ENCODE measurements at regions not wholly inside any gene's neighbourhood (a gene's known extent, or its start where the extent isn't known, plus 50 kb on each side); places are given as distances from the start of the nearest gene placed in this dataset.

DNA sequence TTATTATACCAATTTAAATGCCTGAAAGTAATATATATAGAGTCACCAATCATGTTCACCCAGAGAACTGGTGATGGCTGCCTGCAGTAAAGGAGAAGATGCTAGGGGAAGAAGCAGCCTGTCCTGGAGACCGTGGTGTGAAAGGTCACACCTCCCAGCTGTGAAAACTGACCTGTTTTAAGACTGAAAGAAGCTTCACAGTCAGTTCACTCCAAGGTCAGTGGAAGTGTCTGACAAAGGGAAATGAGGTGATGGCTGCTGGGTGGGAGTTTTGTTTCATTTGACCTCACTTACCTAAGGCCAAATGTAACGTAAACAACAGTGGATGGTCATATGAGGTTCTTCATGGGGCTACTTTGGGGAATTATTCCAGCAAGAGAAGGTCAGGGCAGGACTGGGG lies 352.1 kb upstream of the GATB start:
- DNase-seq (no peak), ATAC-seq (ENCODE audit: low FRiP score in 2 of 2) (no peak)
- no peaks in the 10 kb centered on the region for H3K9me3 ChIP-seq
- no peaks in the 10 kb centered on the region for H3K36me3 ChIP-seq
- TF ChIP-seq POLR2A (IDR thresholded peaks at IDR 0.05) (no peak), POLR2AphosphoS5 (IDR thresholded peaks at IDR 0.05) (no peak), EP300 (IDR thresholded peaks at IDR 0.05) (no peak)
- TF ChIP-seq, protein P1, sequence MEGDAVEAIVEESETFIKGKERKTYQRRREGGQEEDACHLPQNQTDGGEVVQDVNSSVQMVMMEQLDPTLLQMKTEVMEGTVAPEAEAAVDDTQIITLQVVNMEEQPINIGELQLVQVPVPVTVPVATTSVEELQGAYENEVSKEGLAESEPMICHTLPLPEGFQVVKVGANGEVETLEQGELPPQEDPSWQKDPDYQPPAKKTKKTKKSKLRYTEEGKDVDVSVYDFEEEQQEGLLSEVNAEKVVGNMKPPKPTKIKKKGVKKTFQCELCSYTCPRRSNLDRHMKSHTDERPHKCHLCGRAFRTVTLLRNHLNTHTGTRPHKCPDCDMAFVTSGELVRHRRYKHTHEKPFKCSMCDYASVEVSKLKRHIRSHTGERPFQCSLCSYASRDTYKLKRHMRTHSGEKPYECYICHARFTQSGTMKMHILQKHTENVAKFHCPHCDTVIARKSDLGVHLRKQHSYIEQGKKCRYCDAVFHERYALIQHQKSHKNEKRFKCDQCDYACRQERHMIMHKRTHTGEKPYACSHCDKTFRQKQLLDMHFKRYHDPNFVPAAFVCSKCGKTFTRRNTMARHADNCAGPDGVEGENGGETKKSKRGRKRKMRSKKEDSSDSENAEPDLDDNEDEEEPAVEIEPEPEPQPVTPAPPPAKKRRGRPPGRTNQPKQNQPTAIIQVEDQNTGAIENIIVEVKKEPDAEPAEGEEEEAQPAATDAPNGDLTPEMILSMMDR (IDR thresholded peaks at IDR 0.05) = no peak
- WGBS, 2 donors = 77 to 85% methylated on average over 2 of the region's 2 CpGs
- H3K4me1 ChIP-seq = peaks cover 0 to 8% (median 6%) of the 10 kb centered on the region in 4 donors
- H3K27me3 ChIP-seq = no peaks in the 10 kb centered on the region
- H3K4me3 ChIP-seq = no peak overlapping the region
- H3K27ac ChIP-seq = no peak overlapping the region

- H3K4me1 ChIP-seq = peaks cover 0 to 8% (median 6%) of the 10 kb centered on the region in 4 donors
- H3K4me3 ChIP-seq = no peak overlapping the region
- no peaks in the 10 kb centered on the region for H3K9me3 ChIP-seq
- ATAC-seq (ENCODE audit: low FRiP score in 2 of 2) = no peak
- no peak for TF ChIP-seq POLR2A (IDR thresholded peaks at IDR 0.05)
- TF ChIP-seq POLR2AphosphoS5 (IDR thresholded peaks at IDR 0.05) = no peak
- TF ChIP-seq EP300 (IDR thresholded peaks at IDR 0.05) = no peak
- TF ChIP-seq, protein P1 (IDR thresholded peaks at IDR 0.05) = no peak
- H3K27ac ChIP-seq = no peak overlapping the region
- WGBS, 2 donors = 87 to 96% methylated on average over 2 of the region's 2 CpGs
- no peaks in the 10 kb centered on the region for H3K27me3 ChIP-seq
- H3K36me3 ChIP-seq = no peaks in the 10 kb centered on the region
- DNase-seq = no peak
Measured at GRCh38 chr4:152112190-152112589, 351.4 kb upstream of the GATB start.

DNA sequence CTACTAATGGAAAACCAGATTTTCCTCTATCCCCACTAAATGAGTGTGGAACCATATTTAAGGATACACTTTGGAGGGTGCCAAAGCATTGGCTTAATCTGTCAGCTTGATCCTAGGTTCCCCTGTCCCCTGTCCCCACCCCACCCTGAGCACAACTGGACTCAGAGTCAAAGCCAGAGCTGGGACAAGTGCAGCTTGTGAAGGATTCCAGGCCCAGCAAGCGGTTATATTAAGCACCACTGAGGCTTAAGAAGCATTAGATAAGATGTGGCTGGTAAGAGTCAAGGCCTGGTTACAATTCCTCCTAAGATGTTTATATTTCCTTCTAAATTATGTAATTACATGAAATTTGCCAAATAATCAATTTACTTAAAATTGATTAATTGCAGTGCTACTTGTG lies 350.0 kb upstream of the GATB start:
- Histone ChIP-seq H3K9me3 (no peaks in the 10 kb centered on the region), H3K36me3 (no peaks in the 10 kb centered on the region), H3K27me3 (no peaks in the 10 kb centered on the region), H3K27ac (no peak overlapping the region), H3K4me1 (peaks cover 0 to 12% (median 6%) of the 10 kb centered on the region in 4 donors), H3K4me3 (no peak overlapping the region)
- ATAC-seq (ENCODE audit: low FRiP score in 2 of 2) = no peak
- no peak for DNase-seq
- 83 to 100% methylated on average over 1 of the region's 1 CpG for WGBS, 2 donors
- no peak for TF ChIP-seq EP300 (IDR thresholded peaks at IDR 0.05)
- TF ChIP-seq, protein P1 (IDR thresholded peaks at IDR 0.05) = no peak
- TF ChIP-seq POLR2AphosphoS5 (IDR thresholded peaks at IDR 0.05) = no peak

DNA sequence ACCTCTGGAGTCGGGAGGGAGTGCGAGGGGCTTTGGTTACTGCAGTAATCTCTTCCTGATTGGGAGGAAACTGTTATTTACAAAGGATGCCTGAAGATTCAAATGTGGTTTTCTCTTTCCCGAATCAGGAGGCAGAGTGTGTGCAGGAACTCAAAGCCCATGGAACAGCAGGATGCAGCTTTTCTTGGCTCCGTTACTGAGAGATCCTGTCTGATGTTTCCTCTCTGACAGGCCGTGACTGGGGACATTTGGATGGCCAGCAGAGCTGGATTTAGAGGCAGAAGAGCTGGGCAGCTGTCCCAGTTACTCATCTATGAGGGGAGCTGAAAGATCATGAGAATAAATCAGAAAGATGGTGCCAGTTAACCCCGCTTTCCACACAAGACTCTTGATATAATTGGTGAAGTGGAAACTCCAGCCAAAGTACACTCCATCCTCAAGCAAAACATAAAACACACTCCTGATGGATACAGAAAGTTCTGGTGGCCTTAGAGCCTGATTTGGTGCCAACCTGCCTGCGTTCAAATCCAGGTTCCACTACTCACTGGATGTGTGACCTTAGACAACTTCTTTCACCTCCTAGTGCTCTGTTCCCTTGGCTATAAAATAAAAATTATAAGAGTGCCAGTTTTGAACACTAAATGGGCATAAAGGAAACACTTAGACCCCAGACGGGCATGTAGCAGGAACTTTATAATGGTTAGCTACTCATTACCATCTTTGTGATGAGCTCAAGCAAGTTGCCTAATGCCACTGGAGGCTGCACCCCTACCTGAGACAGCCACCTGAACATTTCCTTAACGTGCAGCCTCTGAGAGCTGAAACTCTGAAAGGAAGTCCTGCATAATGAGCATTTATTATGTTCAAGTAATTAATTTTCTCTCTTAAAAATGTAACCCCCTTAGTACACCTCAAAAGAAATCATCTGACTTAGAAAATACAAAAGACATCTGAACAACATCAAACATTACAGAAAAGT lies 349.0 kb upstream of the GATB start:
- TF ChIP-seq POLR2A (IDR thresholded peaks at IDR 0.05) (no peak), EP300 (IDR thresholded peaks at IDR 0.05) (no peak), POLR2AphosphoS5 (IDR thresholded peaks at IDR 0.05) (no peak)
- TF ChIP-seq, protein P1 (IDR thresholded peaks at IDR 0.05) = no peak
- peaks cover 0 to 10% (median 5%) of the 10 kb centered on the region in 4 donors for H3K4me1 ChIP-seq
- no peaks in the 10 kb centered on the region for H3K27me3 ChIP-seq
- 38 to 46% methylated on average over 9 of the region's 9 CpGs for WGBS, 2 donors
- H3K36me3 ChIP-seq = no peaks in the 10 kb centered on the region
- ATAC-seq (ENCODE audit: low FRiP score in 2 of 2) (no peak), DNase-seq (no peak)
- H3K9me3 ChIP-seq = no peaks in the 10 kb centered on the region
- no peak overlapping the region for H3K4me3 ChIP-seq
- no peak overlapping the region for H3K27ac ChIP-seq

Measured in upper lobe of left lung (tissue), 6 donors.